ENCODE measurements at regions not wholly inside any gene's neighbourhood (a gene's known extent, or its start where the extent isn't known, plus 50 kb on each side); places are given as distances from the start of the nearest gene placed in this dataset.

GRCh38 chr9:86783884-86784283, 163.4 kb downstream of the GAS1 start:
- no peak for TF ChIP-seq CTCF (conservative IDR thresholded peaks at IDR 0.05)
- no peak for TF ChIP-seq EZH2 (IDR thresholded peaks at IDR 0.05; ENCODE audit: low read depth)

All from PC-9 (cell line).